Natural killer cell (primary cell): ENCODE measurements at regions not wholly inside any gene's neighbourhood (a gene's known extent, or its start where the extent isn't known, plus 50 kb on each side); places are given as distances from the start of the nearest gene placed in this dataset.
A peak's percentile ranks its signal among the peaks of the same experiment; 100 is the strongest.

ENCODE experiments used
- ATAC-seq, 3 donors: fragments of 150-1000 bp in 2 of 3; fragments of 200-7000 bp in 1 of 3; cut with Tn5 transposase; 1 replicate in 1 of 3; 2 replicates in 2 of 3; pipeline ENCODE4 v1.10.0; 2021; ENCODE audit warnings: mild to moderate bottlenecking in 2 of 3, moderate library complexity in 2 of 3
- DNase-seq, 2 donors: peaks; one replicate each; pipeline versions ENCODE4 v3.0.0 to v3.0.0-alpha.2; 2013 to 2021; ENCODE audit warnings: mixed read lengths in 1 of 2
- H3K27ac ChIP-seq: one replicate; pipeline ENCODE4 v1.5.1; 2013; ENCODE audit warnings: mild to moderate bottlenecking, low read length
- H3K27me3 ChIP-seq: one replicate; pipeline ENCODE4 v1.6.1; 2013; ENCODE audit warnings: low read length; ENCODE audit not compliant: control insufficient read depth, insufficient read depth
- H3K36me3 ChIP-seq: one replicate; pipeline ENCODE4 v1.6.1; 2013; ENCODE audit warnings: low read length; ENCODE audit not compliant: control insufficient read depth, insufficient read depth
- H3K4me1 ChIP-seq: one replicate; pipeline ENCODE4 v1.6.1; 2013; ENCODE audit warnings: low read length; ENCODE audit not compliant: control insufficient read depth, insufficient read depth
- H3K4me3 ChIP-seq: one replicate; pipeline ENCODE4 v1.5.1; 2013; ENCODE audit warnings: low read length
- H3K9me3 ChIP-seq: one replicate; pipeline ENCODE4 v1.6.1; 2013; ENCODE audit warnings: low read length; ENCODE audit not compliant: control insufficient read depth, insufficient read depth
- H3K27ac Mint-ChIP-seq, 2 donors: one replicate each; pipeline ENCODE4 v1.8.0; 2022; ENCODE audit warnings: mild to moderate bottlenecking in 2 of 2, mixed read lengths in 2 of 2, moderate library complexity in 1 of 2
- H3K27me3 Mint-ChIP-seq, 2 donors: one replicate each; pipeline ENCODE4 v1.8.0; 2022; ENCODE audit warnings: low read depth in 2 of 2, mixed read lengths in 2 of 2
- H3K36me3 Mint-ChIP-seq: one replicate; pipeline ENCODE4 v1.8.0; 2022; ENCODE audit warnings: mixed read lengths
- H3K4me1 Mint-ChIP-seq, 2 donors: one replicate each; pipeline ENCODE4 v1.8.0; 2022; ENCODE audit warnings: mixed read lengths in 2 of 2
- H3K4me3 Mint-ChIP-seq: one replicate; pipeline ENCODE4 v1.8.0; 2022; ENCODE audit warnings: mild to moderate bottlenecking, moderate library complexity, mixed read lengths
- H3K9me3 Mint-ChIP-seq, 2 donors: one replicate each; pipeline ENCODE4 v1.8.0; 2022; ENCODE audit warnings: mixed read lengths in 2 of 2
- CTCF ChIP-seq: fragments of 200-600 bp; IDR thresholded peaks from one replicate; pipeline ENCODE4 v1.8.0; 2022; ENCODE audit warnings: antibody characterized with exemption
- WGBS: methylation state at CpG from one replicate; pipeline ENCODE4 v1.1.7; 2013; ENCODE audit warnings: missing lambda C conversion rate; ENCODE audit not compliant: insufficient coverage; 5-methylcytosine and 5-hydroxymethylcytosine counted together
- intact Hi-C: fragments of 100-400 bp; cut with micrococcal nuclease; formaldehyde crosslinking; loops from one replicate; pipeline ENCODE4 v1.14.2; 2022

- no peak overlapping the region for H3K27ac ChIP-seq
- intact Hi-C loops, result no loop called here
- H3K27ac Mint-ChIP-seq, result no peak overlapping the region
- H3K4me1 Mint-ChIP-seq, result no peaks in the 10 kb centered on the region
- no peaks in the 10 kb centered on the region for H3K9me3 ChIP-seq
- no peaks in the 10 kb centered on the region for H3K27me3 ChIP-seq
- ATAC-seq (no peak), DNase-seq (no peak)
- no peaks in the 10 kb centered on the region for H3K27me3 Mint-ChIP-seq
- H3K4me3 Mint-ChIP-seq, result no peak overlapping the region
- H3K36me3 ChIP-seq, result no peaks in the 10 kb centered on the region
- WGBS, result no CpG with 5 or more reads among the region's 1 CpG
- TF ChIP-seq CTCF, result no peak
- no peaks in the 10 kb centered on the region for H3K4me1 ChIP-seq
- peaks cover 4 to 5% of the 10 kb centered on the region in 2 donors for H3K9me3 Mint-ChIP-seq
- no peaks in the 10 kb centered on the region for H3K36me3 Mint-ChIP-seq
- H3K4me3 ChIP-seq, result no peak overlapping the region
Measured at GRCh38 chr3:86738684-86739083, 252.3 kb downstream of the VGLL3 start.

GRCh38 chr3:86737517-86737916, 253.4 kb downstream of the VGLL3 start:
- Histone ChIP-seq H3K9me3 (peaks cover under 1% of the 10 kb centered on the region), H3K27ac (no peak overlapping the region), H3K4me3 (no peak overlapping the region), H3K36me3 (no peaks in the 10 kb centered on the region), H3K4me1 (no peaks in the 10 kb centered on the region), H3K27me3 (no peaks in the 10 kb centered on the region)
- intact Hi-C loops, result no loop called here
- peaks cover 2 to 5% of the 10 kb centered on the region in 2 donors for H3K9me3 Mint-ChIP-seq
- ATAC-seq, result no peak
- H3K36me3 Mint-ChIP-seq, result no peaks in the 10 kb centered on the region
- 89% methylated on average over 5 of the region's 6 CpGs for WGBS
- H3K4me3 Mint-ChIP-seq, result no peak overlapping the region
- H3K27me3 Mint-ChIP-seq, result no peaks in the 10 kb centered on the region
- DNase-seq, result no peak
- no peaks in the 10 kb centered on the region for H3K4me1 Mint-ChIP-seq
- no peak overlapping the region for H3K27ac Mint-ChIP-seq
- no peak for TF ChIP-seq CTCF

GRCh38 chr3:86733257-86733656, 257.7 kb downstream of the VGLL3 start:
- Mint-ChIP-seq H3K36me3 (no peaks in the 10 kb centered on the region), H3K27me3 (no peaks in the 10 kb centered on the region), H3K4me1 (no peaks in the 10 kb centered on the region), H3K4me3 (no peak overlapping the region), H3K9me3 (peaks cover 2 to 9% of the 10 kb centered on the region in 2 donors), H3K27ac (no peak overlapping the region)
- no peak overlapping the region for H3K27ac ChIP-seq
- H3K4me3 ChIP-seq, result no peak overlapping the region
- no peaks in the 10 kb centered on the region for H3K36me3 ChIP-seq
- DNase-seq (no peak), ATAC-seq (peak in 1 of 3 donors; percentile 10)
- intact Hi-C loops, result no loop called here
- no peak for TF ChIP-seq CTCF
- H3K9me3 ChIP-seq, result peaks cover 12% of the 10 kb centered on the region
- 85% methylated on average over 18 of the region's 22 CpGs for WGBS
- H3K27me3 ChIP-seq, result no peaks in the 10 kb centered on the region
- no peaks in the 10 kb centered on the region for H3K4me1 ChIP-seq

DNA sequence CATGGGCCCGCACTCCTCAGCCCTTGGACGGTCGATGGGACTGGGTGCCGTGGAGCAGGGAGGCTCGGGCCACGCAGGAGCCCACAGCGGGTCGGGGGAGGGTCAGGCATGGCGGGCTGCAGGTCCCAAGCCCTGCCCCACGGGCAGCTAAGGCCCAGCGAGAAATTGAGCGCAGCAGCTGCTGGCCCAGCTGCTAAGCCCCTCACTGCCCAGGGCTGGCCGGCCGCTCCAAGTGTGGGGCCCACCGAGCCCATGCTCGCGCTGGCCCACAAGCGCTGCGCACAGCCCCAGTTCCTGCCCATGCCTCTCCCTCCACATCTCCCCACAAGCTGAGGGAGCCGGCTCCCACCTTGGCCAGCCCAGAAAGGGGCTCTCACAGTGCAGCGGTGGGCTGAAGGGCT, 259.4 kb downstream of the VGLL3 start:
- intact Hi-C loops, result no loop called here
- DNase-seq (no peak), ATAC-seq (no peak)
- H3K9me3 ChIP-seq, result peaks cover 12% of the 10 kb centered on the region
- 92% methylated on average over 21 of the region's 21 CpGs for WGBS
- Mint-ChIP-seq H3K9me3 (peaks cover 2 to 7% of the 10 kb centered on the region in 2 donors), H3K4me3 (no peak overlapping the region), H3K27ac (no peak overlapping the region), H3K4me1 (no peaks in the 10 kb centered on the region), H3K27me3 (no peaks in the 10 kb centered on the region), H3K36me3 (no peaks in the 10 kb centered on the region)
- H3K27ac ChIP-seq, result no peak overlapping the region
- H3K4me1 ChIP-seq, result no peaks in the 10 kb centered on the region
- TF ChIP-seq CTCF, result no peak
- no peaks in the 10 kb centered on the region for H3K27me3 ChIP-seq
- H3K36me3 ChIP-seq, result no peaks in the 10 kb centered on the region
- no peak overlapping the region for H3K4me3 ChIP-seq
